H4 (cell line): ENCODE measurements at regions not wholly inside any gene's neighbourhood (a gene's known extent, or its start where the extent isn't known, plus 50 kb on each side); places are given as distances from the start of the nearest gene placed in this dataset.
"Not testable (repeated sequence)": the region's sequence is repeated elsewhere in the genome, so short reads cannot be mapped to it uniquely, and the experiment has no call there.

Experiments
- DNase-seq: peaks from one replicate; pipeline ENCODE4 v3.0.0-alpha.2; 2015; ENCODE audit warnings: low spot score

DNA sequence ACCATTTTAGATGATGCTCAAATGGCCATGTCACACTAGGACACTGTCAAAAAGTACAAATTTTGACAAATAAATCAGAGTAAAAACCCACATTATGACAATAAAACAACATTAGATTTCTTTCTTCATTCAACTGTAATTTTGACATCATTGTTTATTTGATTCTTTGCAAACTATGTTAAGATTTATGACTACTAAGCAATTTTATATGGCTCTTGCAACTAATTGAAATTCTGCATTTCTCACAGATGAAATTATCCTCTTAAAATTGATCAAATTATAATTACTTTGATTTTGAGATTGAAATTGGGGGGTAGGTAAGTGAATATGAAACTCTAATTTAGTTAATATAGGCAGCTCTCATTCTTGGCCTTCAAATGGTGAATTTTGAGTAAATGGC, 59.8 kb downstream of the ATOH1 start:
- DNase-seq = no peak

DNA sequence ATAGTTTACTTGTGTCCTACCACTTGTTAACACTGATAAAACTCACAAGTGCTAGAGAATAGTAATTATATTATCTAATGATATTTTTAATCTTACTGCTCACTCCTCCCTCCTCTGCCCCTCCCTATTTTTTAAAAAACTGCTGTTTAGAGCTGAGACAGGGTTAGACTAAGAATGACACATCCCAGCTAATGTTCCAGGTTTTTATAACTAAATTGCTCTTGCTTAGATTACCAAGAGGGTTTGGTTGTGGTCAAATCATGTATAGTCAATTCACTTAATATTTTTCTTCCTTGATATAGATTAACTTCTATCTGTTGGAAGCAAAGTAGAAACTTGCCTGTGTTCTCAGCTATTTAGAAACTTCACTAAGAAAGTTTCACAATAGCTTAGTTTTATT, 60.2 kb downstream of the ATOH1 start:
- DNase-seq = no peak

DNA sequence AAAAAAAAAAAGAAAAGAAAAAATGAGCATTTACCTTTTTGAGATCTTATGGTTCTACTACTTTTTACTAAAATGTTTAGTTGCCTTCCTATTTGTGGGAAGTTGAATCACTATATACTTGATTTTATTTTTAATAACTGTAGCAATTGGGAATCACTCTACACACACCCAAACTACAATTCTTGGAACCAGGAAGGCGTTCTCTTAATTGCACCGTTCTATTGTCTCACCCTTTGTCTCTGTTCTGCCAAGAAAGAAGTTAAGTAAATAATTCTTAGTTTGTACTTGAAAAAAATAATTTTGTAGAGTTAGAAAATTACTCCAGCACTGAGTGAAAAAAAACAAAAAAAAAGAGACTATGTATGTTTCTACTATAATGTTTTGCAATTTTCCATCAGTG, 62.7 kb downstream of the ATOH1 start:
- no peak for DNase-seq

DNA sequence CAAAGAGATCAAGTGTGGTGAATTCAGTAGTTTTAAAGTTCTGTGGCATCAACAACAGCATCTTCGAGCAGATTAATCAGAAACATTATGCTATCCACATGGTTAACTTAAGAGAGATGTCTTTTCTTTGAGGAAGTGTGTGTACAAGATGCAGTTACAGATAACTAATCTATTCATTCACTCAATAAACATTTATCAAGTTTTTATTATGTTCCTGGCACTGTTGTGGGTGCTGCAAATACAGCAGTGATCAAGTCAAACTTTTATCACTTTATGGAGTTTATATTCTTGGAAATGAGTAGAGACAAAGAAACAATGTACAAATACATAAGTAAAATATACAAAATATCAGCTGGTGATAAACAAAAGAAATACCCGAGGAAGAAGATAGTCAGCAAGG, 66.4 kb downstream of the ATOH1 start:
- DNase-seq = no peak

DNA sequence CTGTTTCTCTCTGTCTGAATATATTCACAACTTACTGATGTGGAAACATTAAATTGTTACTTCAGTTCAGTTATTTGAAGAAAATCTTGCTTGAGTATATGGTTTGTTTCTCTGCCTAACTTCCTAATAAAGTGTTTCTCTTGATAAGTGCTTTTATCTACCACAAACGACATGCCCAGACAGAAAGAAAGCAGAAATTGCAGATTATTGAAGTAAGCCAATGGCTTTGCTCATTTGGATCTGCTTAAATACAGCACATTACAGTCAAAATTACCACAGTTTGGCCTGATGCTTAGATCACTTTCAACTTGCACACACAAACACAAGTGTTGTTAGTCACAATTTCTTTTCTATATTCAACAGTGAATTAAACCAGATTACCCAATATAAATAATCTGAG, 68.0 kb downstream of the ATOH1 start:
- no peak for DNase-seq

GRCh38 chr4:93897559-93897958, 69.0 kb downstream of the ATOH1 start:
- no peak for DNase-seq

DNA sequence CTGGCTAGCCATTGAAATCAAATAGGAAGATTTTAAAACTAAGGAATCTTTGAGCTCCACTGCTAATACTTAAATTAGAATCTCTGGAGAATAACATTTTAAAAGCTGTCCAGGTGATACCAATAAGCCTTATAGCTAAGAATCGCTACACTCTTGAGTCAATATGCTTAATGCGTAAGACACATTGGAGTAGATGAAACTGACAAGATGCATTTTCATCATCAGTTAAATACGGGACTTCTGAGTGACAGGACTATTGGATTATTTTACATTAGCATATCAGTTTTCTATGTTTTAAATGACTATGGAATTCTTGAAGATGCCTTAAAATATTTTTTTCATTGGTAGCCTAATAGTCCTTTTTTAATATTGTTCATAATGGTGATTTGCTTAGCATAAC, 80.2 kb downstream of the ATOH1 start:
- no peak for DNase-seq

- DNase-seq = no peak
Observed at GRCh38 chr4:93911671-93912070, 83.1 kb downstream of the ATOH1 start.

DNA sequence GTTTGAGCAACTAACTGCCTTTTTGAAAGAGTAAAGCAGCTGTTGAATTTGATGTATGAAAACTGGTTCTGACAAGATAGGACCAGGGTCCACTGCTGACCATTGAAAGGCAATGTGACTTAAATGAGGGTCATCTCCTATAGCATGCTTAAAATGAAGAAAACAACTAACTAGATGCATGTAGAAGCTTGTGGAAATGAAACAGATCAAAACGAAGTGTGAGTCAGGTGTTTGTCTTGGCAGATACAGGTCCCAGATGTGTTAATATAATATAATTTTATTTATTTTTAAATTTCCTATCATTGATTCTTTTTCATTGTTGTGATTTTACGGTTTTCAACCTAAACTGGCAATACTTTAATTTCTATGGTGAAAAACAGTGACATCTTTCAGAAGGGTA, 83.6 kb downstream of the ATOH1 start:
- no peak for DNase-seq

GRCh38 chr4:93918856-93919255, 90.3 kb downstream of the ATOH1 start:
- no peak for DNase-seq

DNA sequence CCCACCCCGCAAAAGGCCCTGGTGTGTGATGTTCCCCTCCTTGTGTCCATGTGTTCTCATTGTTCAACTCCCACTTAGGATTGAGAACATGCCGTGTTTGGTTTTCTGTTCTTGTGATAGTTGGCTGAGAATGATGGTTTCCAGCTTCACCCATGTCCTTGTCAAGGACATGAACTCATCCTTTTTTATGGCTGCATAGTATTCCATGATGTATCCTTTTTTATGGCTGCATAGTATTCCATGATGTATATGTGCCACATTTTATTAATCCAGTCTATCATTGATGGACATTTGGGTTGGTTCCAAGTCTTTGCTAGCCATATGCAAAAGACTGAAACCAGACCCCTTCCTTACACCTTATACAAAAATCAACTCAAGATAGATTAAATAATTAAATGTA, 95.0 kb downstream of the ATOH1 start:
- DNase-seq = not testable (repeated sequence)

GRCh38 chr4:93947286-93947685, 118.7 kb downstream of the ATOH1 start:
- no peak for DNase-seq

- DNase-seq = not testable (repeated sequence)
Observed at GRCh38 chr4:93950239-93950638, 121.7 kb downstream of the ATOH1 start.

DNA sequence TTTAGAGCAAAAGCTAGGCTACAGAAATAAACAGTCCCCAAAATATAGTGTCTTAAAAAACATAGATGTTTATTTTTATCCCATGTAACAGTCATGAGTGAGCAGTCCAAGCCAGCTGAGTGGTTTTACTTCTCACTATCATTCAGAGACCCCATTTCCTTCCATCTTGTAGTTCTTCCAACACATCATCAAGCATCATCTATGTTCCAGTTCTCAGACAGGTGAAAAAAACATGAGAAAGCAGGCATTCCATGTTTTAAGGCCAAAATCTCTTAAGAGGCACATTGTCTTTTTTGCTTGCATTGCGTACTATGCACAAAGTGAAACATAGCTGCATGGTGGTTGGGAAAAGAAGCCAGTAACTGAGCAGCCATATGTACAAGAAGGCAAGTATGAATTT, 128.6 kb downstream of the ATOH1 start:
- DNase-seq = no peak

- DNase-seq = no peak
Observed at GRCh38 chr4:93960450-93960849, 131.9 kb downstream of the ATOH1 start.

DNA sequence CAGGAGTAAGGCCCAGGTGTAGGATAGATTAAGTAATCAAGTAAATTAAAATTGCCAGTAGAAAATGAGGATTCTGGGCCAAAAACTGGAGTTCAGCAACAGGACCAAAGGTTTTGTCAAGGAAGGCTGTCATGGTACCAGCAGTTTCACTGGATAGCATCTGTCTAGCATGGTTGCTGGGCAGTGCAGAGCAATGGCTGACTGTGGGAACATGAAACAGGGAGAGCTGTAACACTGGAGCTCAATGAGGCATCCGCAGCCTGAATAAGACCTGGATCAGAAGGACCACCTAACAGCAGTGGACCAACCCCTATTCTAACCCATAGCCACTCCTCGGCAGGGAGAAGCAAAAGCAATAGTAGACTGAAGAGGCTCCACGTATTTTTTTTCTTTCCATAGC, 132.4 kb downstream of the ATOH1 start:
- DNase-seq = no peak

- DNase-seq = no peak
Observed at GRCh38 chr4:93981594-93981993, 153.0 kb downstream of the ATOH1 start.

- DNase-seq = no peak
Observed at GRCh38 chr4:93982255-93982654, 153.7 kb downstream of the ATOH1 start.

DNA sequence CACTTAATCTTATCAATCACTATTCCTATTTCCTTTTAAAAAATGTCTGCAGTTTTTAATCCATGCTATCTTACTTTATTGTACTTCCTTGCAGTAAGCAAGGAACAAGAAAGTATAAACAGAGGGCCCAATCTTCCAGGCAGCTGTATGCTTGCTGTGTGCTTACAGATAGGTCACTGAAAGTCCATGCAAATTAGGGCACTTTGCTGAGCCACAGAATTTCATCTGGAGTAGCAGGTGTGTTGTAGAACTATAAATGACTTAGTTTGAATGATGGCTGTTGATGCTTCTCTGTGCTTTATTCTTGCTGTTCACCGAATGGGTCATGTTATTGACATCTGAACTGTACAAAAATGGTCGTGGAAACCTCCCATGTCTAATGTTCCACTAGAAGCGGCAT, 154.6 kb downstream of the ATOH1 start:
- no peak for DNase-seq

GRCh38 chr4:93994175-93994994, 165.8 kb downstream of the ATOH1 start:
- no peak for DNase-seq

- no peak for DNase-seq
Observed at GRCh38 chr4:93996895-93997294, 168.3 kb downstream of the ATOH1 start.

DNA sequence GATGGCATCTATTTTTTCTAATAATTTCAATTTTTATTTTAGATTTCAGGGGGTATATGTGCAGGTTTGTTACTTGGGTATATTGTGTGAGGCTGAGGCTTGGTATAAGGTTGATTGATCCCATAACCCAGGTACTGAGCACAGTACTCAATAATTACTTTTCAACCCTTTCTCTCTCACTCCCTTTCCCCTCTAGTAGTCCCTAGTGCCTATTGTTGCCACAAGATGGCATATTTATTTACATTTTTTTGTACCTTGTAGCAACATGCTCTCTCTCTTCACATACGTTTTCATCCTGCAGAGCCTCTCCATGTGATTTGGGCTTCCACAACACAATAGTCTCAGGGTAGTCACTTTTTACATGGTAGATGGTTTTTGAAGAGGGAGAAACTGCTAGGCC, 172.0 kb downstream of the ATOH1 start:
- no peak for DNase-seq

DNA sequence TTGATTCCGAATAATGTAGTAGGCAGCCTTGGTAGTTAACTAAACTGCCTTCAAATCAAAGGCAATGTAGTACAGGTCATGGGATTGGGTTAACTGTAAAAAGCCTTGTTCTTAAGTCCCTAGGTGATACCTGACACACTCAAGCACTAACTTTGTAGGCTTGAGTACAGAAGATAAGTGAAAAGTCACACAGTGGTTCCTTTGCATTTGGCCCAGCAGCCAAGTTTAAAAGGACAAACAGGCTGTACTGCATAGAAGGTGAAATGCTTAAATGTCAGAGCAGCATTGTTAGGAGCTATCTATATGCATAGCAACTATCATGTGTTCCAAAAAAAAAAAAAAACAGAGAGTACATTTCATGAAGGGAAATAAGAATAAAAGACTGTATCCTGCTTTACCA, 178.4 kb downstream of the ATOH1 start:
- DNase-seq = no peak

GRCh38 chr4:94011190-94011589, 182.6 kb downstream of the ATOH1 start:
- no peak for DNase-seq
